RWPE1 (cell line): ENCODE measurements at regions not wholly inside any gene's neighbourhood (a gene's known extent, or its start where the extent isn't known, plus 50 kb on each side); places are given as distances from the start of the nearest gene placed in this dataset.
"Not testable (repeated sequence)": the region's sequence is repeated elsewhere in the genome, so short reads cannot be mapped to it uniquely, and the experiment has no call there.

Experiments used
- CTCF ChIA-PET: fragments of 350-600 bp; sonication (Branson Sonifier 250); formaldehyde crosslinking; extraction: SDS; loops from one replicate; lab custom pipeline; 2021; lab: Yijun Ruan, JAX
- POLR2A ChIA-PET: fragments of 400-600 bp; formaldehyde crosslinking; extraction: SDS; loops from one replicate; lab custom pipeline; 2020; ENCODE audit warnings: antibody characterized with exemption; ENCODE audit not compliant: low non-redundant PET; lab: Yijun Ruan, JAX
- DNase-seq: peaks from one replicate; pipeline ENCODE4 v3.0.0; 2012; ENCODE audit warnings: low spot score
- H3K27ac ChIP-seq: fragments of 450-650 bp; 2 replicates; pipeline ENCODE4 v1.5.1; 2017
- CTCF ChIP-seq: fragments of 450-650 bp; conservative IDR thresholded peaks from 2 replicates; pipeline ENCODE4 v1.5.1; 2017; ENCODE audit warnings: low read depth, mild to moderate bottlenecking

GRCh38 chr14:83172363-83172762, 1638.7 kb upstream of the SEL1L start:
- no peak for TF ChIP-seq CTCF
- ChIA-PET CTCF (no interaction called here), POLR2A (no interaction called here)
- no peak for DNase-seq
- H3K27ac ChIP-seq, result no peak overlapping the region

GRCh38 chr14:83173687-83174086, 1640.0 kb upstream of the SEL1L start:
- ChIA-PET POLR2A (no interaction called here), CTCF (interaction anchor here (0.6 kb wide), 1 partner anchor 943 kb away, joined by 4 read pairs; no protein-coding TSS in a partner anchor)
- H3K27ac ChIP-seq, result no peak overlapping the region
- no peak for TF ChIP-seq CTCF
- DNase-seq, result no peak

GRCh38 chr14:83184531-83184930, 1650.9 kb upstream of the SEL1L start:
- no peak for TF ChIP-seq CTCF
- no peak for DNase-seq
- POLR2A ChIA-PET, result no interaction called here
- H3K27ac ChIP-seq, result no peak overlapping the region
- CTCF ChIA-PET, result no interaction called here

- H3K27ac ChIP-seq, POLR2A ChIA-PET, DNase-seq: not testable (repeated sequence)
- CTCF ChIA-PET, result interaction anchor here (0.7 kb wide), 1 partner anchor 25 kb away, joined by 4 read pairs; no protein-coding TSS in a partner anchor
Measured at GRCh38 chr14:83188311-83188710, 1654.7 kb upstream of the SEL1L start.

GRCh38 chr14:83196236-83196635, 1662.6 kb upstream of the SEL1L start:
- TF ChIP-seq CTCF, result no peak
- DNase-seq, result no peak
- no peak overlapping the region for H3K27ac ChIP-seq
- CTCF ChIA-PET, result interaction anchor here (0.6 kb wide), 1 partner anchor 1759 kb away, joined by 5 read pairs; no protein-coding TSS in a partner anchor
- POLR2A ChIA-PET, result no interaction called here

GRCh38 chr14:83197271-83197670, 1663.6 kb upstream of the SEL1L start:
- no peak overlapping the region for H3K27ac ChIP-seq
- ChIA-PET CTCF (interaction anchor here (0.7 kb wide), 1 partner anchor 349 kb away, joined by 3 read pairs; no protein-coding TSS in a partner anchor), POLR2A (no interaction called here)
- no peak for TF ChIP-seq CTCF
- no peak for DNase-seq

GRCh38 chr14:83207550-83207949, 1673.9 kb upstream of the SEL1L start:
- POLR2A ChIA-PET, result no interaction called here
- no peak for DNase-seq
- H3K27ac ChIP-seq, result no peak overlapping the region
- CTCF ChIA-PET, result no interaction called here
- TF ChIP-seq CTCF, result no peak
